Stimulated activated CD4-positive, alpha-beta T cell treated with anti-CD3 and anti-CD28 coated beads, Interleukin-4, amount 100 ng/mL, for 1 hour (primary cell): ENCODE measurements at regions not wholly inside any gene's neighbourhood (a gene's known extent, or its start where the extent isn't known, plus 50 kb on each side); places are given as distances from the start of the nearest gene placed in this dataset.
"Not testable (repeated sequence)": the region's sequence is repeated elsewhere in the genome, so short reads cannot be mapped to it uniquely, and the experiment has no call there.

ENCODE experiments used
- DNase-seq: peaks from one replicate; pipeline ENCODE4 v3.0.0-alpha.2; 2020

- no peak for DNase-seq
Observed at GRCh38 chr15:45962733-45963132, 327.9 kb downstream of the SQOR start.

- DNase-seq: no peak
Observed at GRCh38 chr15:45970542-45970941, 335.7 kb downstream of the SQOR start.

- DNase-seq: no peak
Observed at GRCh38 chr15:45980366-45980765, 345.5 kb downstream of the SQOR start.

- no peak for DNase-seq
Observed at GRCh38 chr15:45981625-45982024, 346.8 kb downstream of the SQOR start.

- no peak for DNase-seq
Observed at GRCh38 chr15:45991863-45992262, 357.0 kb downstream of the SQOR start.

GRCh38 chr15:45993072-45993471, 358.2 kb downstream of the SQOR start:
- no peak for DNase-seq

- no peak for DNase-seq
Observed at GRCh38 chr15:45993508-45993907, 358.7 kb downstream of the SQOR start.

- DNase-seq: no peak
Observed at GRCh38 chr15:45995800-45996199, 361.0 kb downstream of the SQOR start.

GRCh38 chr15:46014532-46014931, 379.7 kb downstream of the SQOR start:
- DNase-seq: no peak

- DNase-seq: no peak
Observed at GRCh38 chr15:46034755-46035154, 399.9 kb downstream of the SQOR start.

- no peak for DNase-seq
Observed at GRCh38 chr15:46039703-46040102, 404.9 kb downstream of the SQOR start.

GRCh38 chr15:46041905-46042304, 407.1 kb downstream of the SQOR start:
- DNase-seq: no peak

- no peak for DNase-seq
Observed at GRCh38 chr15:46059921-46060594, 425.2 kb downstream of the SQOR start.

GRCh38 chr15:46061002-46061401, 426.2 kb downstream of the SQOR start:
- DNase-seq: no peak

GRCh38 chr15:46077220-46077619, 442.4 kb downstream of the SQOR start:
- DNase-seq: no peak

- no peak for DNase-seq
Observed at GRCh38 chr15:46079046-46079445, 444.2 kb downstream of the SQOR start.

GRCh38 chr15:46080016-46080415, 445.2 kb downstream of the SQOR start:
- no peak for DNase-seq

GRCh38 chr15:46088486-46089445, 453.9 kb downstream of the SQOR start:
- DNase-seq: no peak

GRCh38 chr15:46089467-46089935, 454.7 kb downstream of the SQOR start:
- no peak for DNase-seq

GRCh38 chr15:46091860-46092450, 457.1 kb downstream of the SQOR start:
- no peak for DNase-seq

GRCh38 chr15:46098006-46098405, 463.2 kb downstream of the SQOR start:
- DNase-seq: not testable (repeated sequence)

GRCh38 chr15:46110755-46111154, 475.9 kb downstream of the SQOR start:
- DNase-seq: no peak

GRCh38 chr15:46111730-46112129, 476.9 kb downstream of the SQOR start:
- DNase-seq: no peak

GRCh38 chr15:46117071-46117470, 482.2 kb downstream of the SQOR start:
- no peak for DNase-seq
